ENCODE measurements at regions not wholly inside any gene's neighbourhood (a gene's known extent, or its start where the extent isn't known, plus 50 kb on each side); places are given as distances from the start of the nearest gene placed in this dataset.

DNA sequence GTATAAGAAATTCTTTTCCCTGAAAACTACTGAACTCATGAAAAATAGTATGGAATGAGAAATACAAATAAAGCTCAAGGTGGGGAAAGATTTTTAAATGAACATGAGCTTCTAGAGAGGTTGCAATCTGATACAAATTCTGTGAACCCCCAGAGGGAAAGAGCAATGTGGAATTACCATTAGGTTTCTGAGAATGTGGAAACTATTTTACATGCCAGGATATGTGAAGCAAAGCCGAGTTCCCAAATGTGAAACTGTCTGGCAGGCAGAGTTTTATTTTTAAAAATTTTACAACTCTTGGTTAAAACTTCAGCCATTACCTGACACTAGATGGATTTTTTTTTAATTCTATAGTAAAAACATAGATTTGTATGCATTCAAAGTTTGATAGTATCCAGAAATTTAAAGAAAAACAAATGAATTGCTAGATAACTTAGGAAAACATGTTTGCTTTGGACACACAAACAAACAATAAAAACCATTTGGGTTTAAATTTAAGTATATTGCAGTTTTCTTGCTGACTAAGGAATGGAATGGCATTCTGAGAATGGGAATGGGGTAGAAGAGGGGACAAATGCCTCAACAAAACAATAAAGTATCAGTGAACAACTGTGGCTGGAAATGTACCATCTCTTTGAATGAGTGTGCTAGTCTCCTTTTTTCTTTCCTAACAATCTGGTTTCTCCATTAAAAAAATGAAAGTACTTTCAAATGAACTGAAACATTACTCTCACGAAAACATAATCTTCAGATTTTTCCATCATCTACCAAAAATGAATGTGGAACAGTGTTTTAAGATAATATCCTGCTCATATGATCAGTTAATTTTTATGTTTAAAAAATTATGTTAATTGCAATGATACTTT is 99.6 kb downstream of the PCDH18 start:
- no peak for TF ChIP-seq ZFP30 (CRISPR knock-in tag; IDR thresholded peaks at IDR 0.05)
- no peak for TF ChIP-seq GLIS3 (CRISPR knock-in tag; IDR thresholded peaks at IDR 0.05)
- no peak for TF ChIP-seq ARNTL (CRISPR knock-in tag; IDR thresholded peaks at IDR 0.05; ENCODE audit: borderline replicate concordance, low read depth)
- TF ChIP-seq, protein P1, sequence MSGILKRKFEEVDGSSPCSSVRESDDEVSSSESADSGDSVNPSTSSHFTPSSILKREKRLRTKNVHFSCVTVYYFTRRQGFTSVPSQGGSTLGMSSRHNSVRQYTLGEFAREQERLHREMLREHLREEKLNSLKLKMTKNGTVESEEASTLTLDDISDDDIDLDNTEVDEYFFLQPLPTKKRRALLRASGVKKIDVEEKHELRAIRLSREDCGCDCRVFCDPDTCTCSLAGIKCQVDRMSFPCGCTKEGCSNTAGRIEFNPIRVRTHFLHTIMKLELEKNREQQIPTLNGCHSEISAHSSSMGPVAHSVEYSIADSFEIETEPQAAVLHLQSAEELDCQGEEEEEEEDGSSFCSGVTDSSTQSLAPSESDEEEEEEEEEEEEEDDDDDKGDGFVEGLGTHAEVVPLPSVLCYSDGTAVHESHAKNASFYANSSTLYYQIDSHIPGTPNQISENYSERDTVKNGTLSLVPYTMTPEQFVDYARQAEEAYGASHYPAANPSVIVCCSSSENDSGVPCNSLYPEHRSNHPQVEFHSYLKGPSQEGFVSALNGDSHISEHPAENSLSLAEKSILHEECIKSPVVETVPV (CRISPR knock-in tag; IDR thresholded peaks at IDR 0.05): no peak
- TF ChIP-seq, protein P2, sequence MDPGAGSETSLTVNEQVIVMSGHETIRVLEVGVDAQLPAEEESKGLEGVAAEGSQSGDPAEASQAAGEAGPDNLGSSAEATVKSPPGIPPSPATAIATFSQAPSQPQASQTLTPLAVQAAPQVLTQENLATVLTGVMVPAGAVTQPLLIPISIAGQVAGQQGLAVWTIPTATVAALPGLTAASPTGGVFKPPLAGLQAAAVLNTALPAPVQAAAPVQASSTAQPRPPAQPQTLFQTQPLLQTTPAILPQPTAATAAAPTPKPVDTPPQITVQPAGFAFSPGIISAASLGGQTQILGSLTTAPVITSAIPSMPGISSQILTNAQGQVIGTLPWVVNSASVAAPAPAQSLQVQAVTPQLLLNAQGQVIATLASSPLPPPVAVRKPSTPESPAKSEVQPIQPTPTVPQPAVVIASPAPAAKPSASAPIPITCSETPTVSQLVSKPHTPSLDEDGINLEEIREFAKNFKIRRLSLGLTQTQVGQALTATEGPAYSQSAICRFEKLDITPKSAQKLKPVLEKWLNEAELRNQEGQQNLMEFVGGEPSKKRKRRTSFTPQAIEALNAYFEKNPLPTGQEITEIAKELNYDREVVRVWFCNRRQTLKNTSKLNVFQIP (CRISPR knock-in tag; IDR thresholded peaks at IDR 0.05; ENCODE audit: borderline replicate concordance, low read depth): no peak
- no peak for TF ChIP-seq BACH2 (CRISPR knock-in tag; IDR thresholded peaks at IDR 0.05; ENCODE audit: borderline replicate concordance)
- TF ChIP-seq TOX (CRISPR knock-in tag; IDR thresholded peaks at IDR 0.05; ENCODE audit: borderline replicate concordance): no peak
- TF ChIP-seq, protein P3, sequence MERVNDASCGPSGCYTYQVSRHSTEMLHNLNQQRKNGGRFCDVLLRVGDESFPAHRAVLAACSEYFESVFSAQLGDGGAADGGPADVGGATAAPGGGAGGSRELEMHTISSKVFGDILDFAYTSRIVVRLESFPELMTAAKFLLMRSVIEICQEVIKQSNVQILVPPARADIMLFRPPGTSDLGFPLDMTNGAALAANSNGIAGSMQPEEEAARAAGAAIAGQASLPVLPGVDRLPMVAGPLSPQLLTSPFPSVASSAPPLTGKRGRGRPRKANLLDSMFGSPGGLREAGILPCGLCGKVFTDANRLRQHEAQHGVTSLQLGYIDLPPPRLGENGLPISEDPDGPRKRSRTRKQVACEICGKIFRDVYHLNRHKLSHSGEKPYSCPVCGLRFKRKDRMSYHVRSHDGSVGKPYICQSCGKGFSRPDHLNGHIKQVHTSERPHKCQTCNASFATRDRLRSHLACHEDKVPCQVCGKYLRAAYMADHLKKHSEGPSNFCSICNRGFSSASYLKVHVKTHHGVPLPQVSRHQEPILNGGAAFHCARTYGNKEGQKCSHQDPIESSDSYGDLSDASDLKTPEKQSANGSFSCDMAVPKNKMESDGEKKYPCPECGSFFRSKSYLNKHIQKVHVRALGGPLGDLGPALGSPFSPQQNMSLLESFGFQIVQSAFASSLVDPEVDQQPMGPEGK (CRISPR knock-in tag; IDR thresholded peaks at IDR 0.05; ENCODE audit: borderline replicate concordance): no peak
- no peak for ATAC-seq

DNA sequence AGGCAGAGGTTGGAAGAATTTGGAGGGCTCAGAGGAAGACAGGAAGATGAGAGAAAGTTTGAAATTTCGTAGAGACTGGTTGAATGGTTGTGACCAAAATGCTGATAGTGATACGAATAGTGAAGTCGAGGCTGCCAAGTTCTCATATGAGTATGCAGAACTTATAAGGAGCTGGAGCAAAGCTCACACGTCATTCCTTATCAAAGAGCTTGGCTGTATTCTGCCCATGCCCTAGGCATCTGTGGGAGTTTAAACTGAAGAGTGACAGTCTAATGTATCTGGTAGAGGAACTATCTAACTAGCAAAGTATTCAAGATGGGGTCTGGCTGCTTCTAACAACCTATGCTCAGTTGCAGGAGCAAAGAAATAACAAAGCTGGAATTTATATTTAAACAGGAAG is 102.1 kb downstream of the PCDH18 start:
- no peak for TF ChIP-seq RARB (CRISPR knock-in tag; IDR thresholded peaks at IDR 0.05)
- TF ChIP-seq OSR1 (CRISPR knock-in tag; IDR thresholded peaks at IDR 0.05): no peak

DNA sequence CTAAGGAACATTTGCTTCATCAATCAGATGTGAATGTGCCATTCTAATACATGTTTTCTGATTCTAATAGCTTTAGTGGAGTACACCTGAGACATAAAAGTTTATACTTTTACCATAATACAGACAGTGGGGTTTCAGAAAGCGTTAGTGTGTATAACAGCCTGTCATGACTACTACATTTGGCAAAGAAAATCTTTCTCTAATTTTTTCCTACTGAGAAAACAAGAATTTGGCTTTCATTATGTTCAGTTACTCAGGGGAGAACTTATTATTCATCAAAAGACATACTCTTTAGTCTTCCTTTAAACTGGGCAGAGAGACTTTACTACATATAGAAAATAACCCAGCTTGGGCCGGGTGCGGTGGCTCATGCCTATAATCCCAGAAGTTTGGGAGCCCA is 104.9 kb downstream of the PCDH18 start:
- no peak for ATAC-seq
- no peak for TF ChIP-seq OSR1 (CRISPR knock-in tag; IDR thresholded peaks at IDR 0.05)
- TF ChIP-seq GLIS3 (CRISPR knock-in tag; IDR thresholded peaks at IDR 0.05): no peak
- TF ChIP-seq ESRRG (CRISPR knock-in tag; IDR thresholded peaks at IDR 0.05): no peak
- no peak for TF ChIP-seq ISL1 (CRISPR knock-in tag; IDR thresholded peaks at IDR 0.05)
- TF ChIP-seq ARNTL (CRISPR knock-in tag; IDR thresholded peaks at IDR 0.05; ENCODE audit: borderline replicate concordance, low read depth): no peak
- TF ChIP-seq ZC3H10 (CRISPR knock-in tag; IDR thresholded peaks at IDR 0.05): no peak
- no peak for TF ChIP-seq ZFP3 (CRISPR knock-in tag; IDR thresholded peaks at IDR 0.05)
- TF ChIP-seq, protein P4, sequence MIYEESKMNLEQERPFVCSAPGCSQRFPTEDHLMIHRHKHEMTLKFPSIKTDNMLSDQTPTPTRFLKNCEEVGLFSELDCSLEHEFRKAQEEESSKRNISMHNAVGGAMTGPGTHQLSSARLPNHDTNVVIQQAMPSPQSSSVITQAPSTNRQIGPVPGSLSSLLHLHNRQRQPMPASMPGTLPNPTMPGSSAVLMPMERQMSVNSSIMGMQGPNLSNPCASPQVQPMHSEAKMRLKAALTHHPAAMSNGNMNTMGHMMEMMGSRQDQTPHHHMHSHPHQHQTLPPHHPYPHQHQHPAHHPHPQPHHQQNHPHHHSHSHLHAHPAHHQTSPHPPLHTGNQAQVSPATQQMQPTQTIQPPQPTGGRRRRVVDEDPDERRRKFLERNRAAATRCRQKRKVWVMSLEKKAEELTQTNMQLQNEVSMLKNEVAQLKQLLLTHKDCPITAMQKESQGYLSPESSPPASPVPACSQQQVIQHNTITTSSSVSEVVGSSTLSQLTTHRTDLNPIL (CRISPR knock-in tag; IDR thresholded peaks at IDR 0.05; ENCODE audit: low read depth): no peak
- no peak for TF ChIP-seq ZNF70 (CRISPR knock-in tag; IDR thresholded peaks at IDR 0.05)
- TF ChIP-seq, protein P1 (CRISPR knock-in tag; IDR thresholded peaks at IDR 0.05): no peak
- no peak for TF ChIP-seq RARB (CRISPR knock-in tag; IDR thresholded peaks at IDR 0.05)
- TF ChIP-seq PPARA (CRISPR knock-in tag; IDR thresholded peaks at IDR 0.05; ENCODE audit: borderline replicate concordance): no peak
- no peak for TF ChIP-seq ZNF8 (CRISPR knock-in tag; IDR thresholded peaks at IDR 0.05)
- TF ChIP-seq, protein P2 (CRISPR knock-in tag; IDR thresholded peaks at IDR 0.05; ENCODE audit: borderline replicate concordance, low read depth): no peak

More for the DNA sequence above, 102.1 kb downstream of the PCDH18 start:
- ATAC-seq: no peak

All from SK-N-SH treated with all-trans-retinoic acid at 6 μM for 48 hours (cell line).